HCT116 (cell line): ENCODE measurements at regions not wholly inside any gene's neighbourhood (a gene's known extent, or its start where the extent isn't known, plus 50 kb on each side); places are given as distances from the start of the nearest gene placed in this dataset.

Experiments
- POLR2A ChIP-seq: IDR thresholded peaks from 2 replicates; pipeline ENCODE4 v1.7.0; 2011; ENCODE audit warnings: borderline replicate concordance; ENCODE audit not compliant: insufficient read depth, insufficient read length; ENCODE audit errors: extremely low read depth
- RAD21 ChIP-seq: IDR thresholded peaks from 2 replicates; pipeline ENCODE4 v1.6.1; 2012; ENCODE audit warnings: low read depth, mild to moderate bottlenecking

GRCh38 chr2:41905597-41906337 is 142.1 kb upstream of the PKDCC start:
- TF ChIP-seq RAD21 (no peak), POLR2A (no peak)
